ENCODE measurements at regions not wholly inside any gene's neighbourhood (a gene's known extent, or its start where the extent isn't known, plus 50 kb on each side); places are given as distances from the start of the nearest gene placed in this dataset.

GRCh38 chr16:59645194-59645593 lies 911.1 kb upstream of the GOT2 start:
- TF ChIP-seq EP300 (IDR thresholded peaks at IDR 0.05; ENCODE audit: borderline replicate concordance) (no peak), NFIC (IDR thresholded peaks at IDR 0.05) (no peak), ZBTB7A (IDR thresholded peaks at IDR 0.05; ENCODE audit: low read depth) (no peak), RAD21 (IDR thresholded peaks at IDR 0.05; ENCODE audit: low read depth) (no peak), TAF1 (IDR thresholded peaks at IDR 0.05; ENCODE audit: low read depth) (no peak), TCF12 (IDR thresholded peaks at IDR 0.05; ENCODE audit: low read depth) (no peak), USF1 (IDR thresholded peaks at IDR 0.05) (no peak), FOXM1 (IDR thresholded peaks at IDR 0.05; ENCODE audit: borderline replicate concordance, low read depth) (no peak)

GRCh38 chr16:59635674-59636073 lies 901.6 kb upstream of the GOT2 start:
- TF ChIP-seq REST (IDR thresholded peaks at IDR 0.05; ENCODE audit: low read depth) (no peak), USF1 (IDR thresholded peaks at IDR 0.05) (no peak), CREB1 (IDR thresholded peaks at IDR 0.05; ENCODE audit: low read depth) (no peak), TEAD4 (IDR thresholded peaks at IDR 0.05) (no peak), TAF1 (IDR thresholded peaks at IDR 0.05; ENCODE audit: low read depth) (no peak), YY1 (IDR thresholded peaks at IDR 0.05; ENCODE audit: low read depth) (no peak), NFIC (IDR thresholded peaks at IDR 0.05) (no peak), FOXM1 (IDR thresholded peaks at IDR 0.05; ENCODE audit: borderline replicate concordance, low read depth) (no peak), TCF12 (IDR thresholded peaks at IDR 0.05; ENCODE audit: low read depth) (no peak), MAX (IDR thresholded peaks at IDR 0.05) (no peak), CEBPB (IDR thresholded peaks at IDR 0.05) (no peak), ZBTB7A (IDR thresholded peaks at IDR 0.05; ENCODE audit: low read depth) (no peak), RAD21 (IDR thresholded peaks at IDR 0.05; ENCODE audit: low read depth) (no peak)

GRCh38 chr16:59634951-59635350 lies 900.8 kb upstream of the GOT2 start:
- TF ChIP-seq ZBTB7A (IDR thresholded peaks at IDR 0.05; ENCODE audit: low read depth): no peak
- no peak for TF ChIP-seq NFIC (IDR thresholded peaks at IDR 0.05)
- TF ChIP-seq TEAD4 (IDR thresholded peaks at IDR 0.05): no peak
- TF ChIP-seq REST (IDR thresholded peaks at IDR 0.05; ENCODE audit: low read depth): no peak
- TF ChIP-seq TCF12 (IDR thresholded peaks at IDR 0.05; ENCODE audit: low read depth): no peak
- no peak for TF ChIP-seq EGR1 (IDR thresholded peaks at IDR 0.05)
- TF ChIP-seq USF1 (IDR thresholded peaks at IDR 0.05): no peak
- no peak for TF ChIP-seq CEBPB (IDR thresholded peaks at IDR 0.05)
- TF ChIP-seq TAF1 (IDR thresholded peaks at IDR 0.05; ENCODE audit: low read depth): no peak
- no peak for TF ChIP-seq FOXM1 (IDR thresholded peaks at IDR 0.05; ENCODE audit: borderline replicate concordance, low read depth)

GRCh38 chr16:59634004-59634579 lies 900.0 kb upstream of the GOT2 start:
- TF ChIP-seq USF1 (IDR thresholded peaks at IDR 0.05): no peak
- TF ChIP-seq FOXM1 (IDR thresholded peaks at IDR 0.05; ENCODE audit: borderline replicate concordance, low read depth): no peak
- TF ChIP-seq ZBTB7A (IDR thresholded peaks at IDR 0.05; ENCODE audit: low read depth): no peak
- no peak for TF ChIP-seq EGR1 (IDR thresholded peaks at IDR 0.05)
- no peak for TF ChIP-seq TCF12 (IDR thresholded peaks at IDR 0.05; ENCODE audit: low read depth)
- TF ChIP-seq TAF1 (IDR thresholded peaks at IDR 0.05; ENCODE audit: low read depth): no peak
- no peak for TF ChIP-seq YY1 (IDR thresholded peaks at IDR 0.05; ENCODE audit: low read depth)
- no peak for TF ChIP-seq NFIC (IDR thresholded peaks at IDR 0.05)
- TF ChIP-seq EP300 (IDR thresholded peaks at IDR 0.05; ENCODE audit: borderline replicate concordance): no peak
- TF ChIP-seq CEBPB (IDR thresholded peaks at IDR 0.05): no peak
- no peak for TF ChIP-seq RAD21 (IDR thresholded peaks at IDR 0.05; ENCODE audit: low read depth)
- TF ChIP-seq REST (IDR thresholded peaks at IDR 0.05; ENCODE audit: low read depth): no peak
- TF ChIP-seq MAX (IDR thresholded peaks at IDR 0.05): no peak
- TF ChIP-seq CREB1 (IDR thresholded peaks at IDR 0.05; ENCODE audit: low read depth): no peak
